ENCODE measurements at regions not wholly inside any gene's neighbourhood (a gene's known extent, or its start where the extent isn't known, plus 50 kb on each side); places are given as distances from the start of the nearest gene placed in this dataset.

DNA sequence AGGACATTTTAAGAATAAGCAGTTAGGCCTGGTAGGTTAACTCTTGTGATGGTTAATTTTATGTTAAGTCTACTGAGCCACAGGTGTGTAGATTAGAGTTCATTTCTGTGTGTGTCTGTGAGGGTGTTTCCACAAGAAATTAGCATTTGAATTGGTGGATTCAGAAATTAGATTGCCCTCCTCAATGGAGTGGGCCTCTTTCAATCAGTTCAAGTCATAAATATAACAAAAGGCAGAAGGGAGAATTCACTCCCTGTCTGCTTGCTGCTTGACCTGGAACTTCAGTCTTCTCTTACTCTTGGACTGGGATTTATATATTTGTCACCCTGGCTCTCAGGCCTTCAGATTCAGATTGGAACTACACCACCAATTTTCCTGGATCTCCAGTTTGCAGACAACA lies 55.3 kb upstream of the POM121L12 start:
- FAIRE-seq = no peak

DNA sequence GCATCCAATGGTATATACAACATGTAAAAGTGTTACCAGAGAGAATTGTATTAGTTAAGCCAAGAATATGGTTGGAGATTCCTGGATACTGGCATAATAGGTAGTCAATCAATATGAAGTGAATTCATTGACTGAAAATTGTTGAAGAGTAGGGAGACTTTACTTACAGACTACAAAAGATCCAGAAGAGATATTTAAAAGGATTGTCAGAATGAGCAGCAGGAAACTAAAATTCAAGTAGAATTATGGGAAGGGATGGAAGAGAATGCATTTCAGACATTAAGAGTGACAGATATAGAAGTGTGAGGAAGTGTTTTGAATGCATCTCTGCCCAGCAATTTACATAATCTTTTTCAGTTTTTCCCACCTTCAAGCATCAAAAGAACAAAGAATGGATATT lies 62.3 kb upstream of the POM121L12 start:
- FAIRE-seq = no peak

DNA sequence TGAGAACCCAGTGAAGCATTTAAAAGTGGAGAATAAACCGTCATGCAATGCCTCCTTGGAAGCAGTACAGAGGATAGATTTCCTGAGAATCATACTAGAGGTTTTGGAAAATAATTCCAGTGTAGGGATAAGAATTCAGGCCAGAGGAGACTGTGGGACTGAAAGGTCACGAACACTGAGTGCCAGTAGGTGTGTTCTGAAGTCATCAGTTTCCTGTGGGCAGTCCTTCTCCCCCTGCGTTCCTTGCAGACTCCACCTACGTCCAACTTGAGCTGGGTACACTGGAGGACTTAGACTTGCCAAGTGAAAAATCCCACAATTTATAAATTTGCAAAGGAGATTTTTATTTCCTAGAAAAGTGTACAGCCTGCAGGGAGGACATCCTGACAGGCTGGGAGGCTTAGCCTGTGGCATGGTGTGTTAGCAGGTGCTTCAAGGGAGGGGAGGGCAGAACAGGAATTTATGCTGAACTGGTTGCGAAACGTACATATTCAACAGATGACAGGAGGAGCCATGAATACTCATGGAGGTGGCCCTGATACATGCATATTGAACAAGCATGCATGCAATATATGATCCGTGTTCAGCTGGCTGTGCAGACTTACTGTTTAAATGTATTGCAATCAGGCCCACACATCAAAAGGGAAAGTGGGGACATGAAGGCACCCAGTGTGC lies 72.9 kb upstream of the POM121L12 start:
- no peak for FAIRE-seq

DNA sequence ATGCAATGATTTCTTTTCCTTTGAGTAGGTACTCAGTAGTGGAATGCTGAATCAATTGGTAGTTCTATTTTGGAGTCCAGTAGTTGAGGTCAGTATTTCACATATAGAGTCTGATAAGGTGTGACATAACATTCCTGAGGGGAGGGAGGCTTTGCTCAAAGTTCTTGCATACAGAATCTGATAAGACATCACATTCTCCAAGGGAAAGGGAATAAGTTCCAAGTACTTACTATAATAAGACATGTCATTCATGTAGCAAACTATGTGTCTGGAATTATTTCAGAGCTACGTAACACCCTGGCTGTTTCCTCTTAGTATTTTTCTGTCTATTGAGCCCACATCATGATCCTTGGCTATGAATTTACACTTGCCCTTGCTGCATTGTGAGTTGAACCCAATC lies 74.3 kb upstream of the POM121L12 start:
- FAIRE-seq = no peak

DNA sequence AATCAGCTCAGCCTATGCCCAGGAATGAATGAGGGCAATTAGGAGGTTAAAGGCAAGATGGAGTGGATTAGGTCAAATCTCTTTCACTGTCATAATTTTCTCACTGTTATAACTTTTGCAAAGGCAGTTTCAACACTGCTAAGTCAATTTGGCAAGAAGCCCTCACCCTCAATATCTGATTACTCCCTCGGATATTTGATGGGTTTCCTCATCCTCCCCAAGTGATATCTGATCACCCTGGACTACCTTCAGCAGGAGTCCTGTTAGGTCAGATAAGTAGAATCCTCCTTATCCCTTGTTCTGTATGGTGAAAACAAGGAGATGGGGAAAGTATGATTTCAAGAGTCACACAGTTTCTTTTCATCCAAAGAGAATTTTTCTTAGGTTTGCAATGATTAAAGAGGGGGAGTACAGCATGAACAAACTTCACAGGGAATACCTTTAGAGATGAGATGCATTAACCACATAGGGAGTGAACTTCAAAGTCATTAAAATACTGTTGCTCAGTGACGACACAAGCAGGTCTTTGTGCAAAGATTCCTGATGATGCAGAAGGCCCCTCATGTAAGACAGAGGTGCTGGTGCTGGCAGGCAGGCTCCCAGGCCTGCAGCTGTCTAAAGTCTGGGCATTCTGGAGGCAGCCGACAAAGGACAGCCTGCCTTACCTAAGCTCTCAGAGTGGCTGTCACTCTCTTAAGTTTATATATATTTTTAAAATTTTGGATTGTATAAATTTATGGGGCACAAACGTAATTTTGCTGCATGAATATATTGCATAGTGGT lies 75.4 kb upstream of the POM121L12 start:
- FAIRE-seq = no peak

DNA sequence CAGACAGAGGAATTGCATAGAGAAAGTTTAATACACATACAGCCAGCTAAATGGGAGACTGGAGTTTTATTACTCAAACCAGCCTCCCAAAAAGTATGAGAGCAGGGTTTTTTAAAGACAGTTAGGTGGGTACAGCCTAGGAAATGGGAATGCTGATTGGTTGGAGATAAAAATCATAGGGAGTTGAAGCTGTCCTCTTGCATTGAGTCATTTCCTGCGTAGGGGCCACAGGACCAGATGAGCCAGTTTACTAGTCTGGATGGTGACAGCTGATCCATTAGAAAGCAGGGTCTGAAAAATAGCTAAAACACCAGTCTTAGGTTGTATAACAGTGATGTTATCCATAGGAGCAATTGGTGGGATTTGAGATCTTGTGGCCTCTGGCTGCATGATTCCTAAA lies 76.1 kb upstream of the POM121L12 start:
- no peak for FAIRE-seq

DNA sequence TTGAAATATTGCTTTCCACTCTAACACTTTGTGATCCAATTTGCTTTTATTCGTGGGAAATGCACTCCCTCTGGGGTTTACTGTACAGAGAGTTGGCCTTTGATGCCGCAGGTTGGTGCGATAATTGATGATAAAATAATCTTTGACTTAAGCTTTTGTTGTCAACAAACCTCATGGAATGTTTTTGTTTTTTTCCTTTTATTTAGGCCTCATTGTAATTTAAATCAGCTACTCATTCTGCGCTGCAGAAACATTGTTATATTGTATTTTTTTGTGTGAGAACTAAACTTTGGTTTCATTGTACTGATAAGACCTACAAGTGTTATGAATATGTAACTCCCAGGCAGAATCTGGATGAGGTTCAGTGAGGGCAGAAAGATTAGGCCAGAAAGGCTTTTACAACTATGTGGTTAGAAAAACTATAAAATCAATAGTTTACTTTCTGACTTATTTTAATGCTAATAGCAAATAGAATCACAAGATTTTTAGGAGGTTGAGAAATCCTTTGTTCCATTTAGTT lies 76.8 kb upstream of the POM121L12 start:
- no peak for FAIRE-seq

DNA sequence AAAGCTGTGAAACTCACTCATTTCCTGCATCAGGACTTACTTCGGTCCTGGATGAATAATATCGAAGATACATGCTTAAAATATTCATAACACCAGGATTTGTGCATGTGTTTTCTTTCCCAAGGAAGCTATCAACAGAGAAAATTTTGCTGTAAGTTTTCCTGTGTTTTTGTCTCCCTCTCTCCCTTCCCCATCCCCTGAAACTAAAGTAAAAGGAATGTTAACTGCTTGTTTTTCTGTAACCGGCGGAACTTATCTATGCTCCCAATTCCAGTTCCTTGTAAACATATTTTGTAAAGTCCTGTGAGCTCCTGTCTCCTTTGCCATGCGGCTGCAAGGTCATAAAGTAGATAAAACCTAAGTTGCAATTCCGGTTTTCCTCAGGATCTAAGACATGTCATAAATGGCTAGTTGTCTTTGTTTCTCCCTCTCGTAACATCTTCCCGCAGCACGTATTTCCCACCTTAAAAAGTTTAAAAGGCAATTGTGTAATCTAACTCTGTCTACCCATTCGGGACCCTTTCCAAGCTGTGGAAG lies 79.0 kb upstream of the POM121L12 start:
- no peak for FAIRE-seq

DNA sequence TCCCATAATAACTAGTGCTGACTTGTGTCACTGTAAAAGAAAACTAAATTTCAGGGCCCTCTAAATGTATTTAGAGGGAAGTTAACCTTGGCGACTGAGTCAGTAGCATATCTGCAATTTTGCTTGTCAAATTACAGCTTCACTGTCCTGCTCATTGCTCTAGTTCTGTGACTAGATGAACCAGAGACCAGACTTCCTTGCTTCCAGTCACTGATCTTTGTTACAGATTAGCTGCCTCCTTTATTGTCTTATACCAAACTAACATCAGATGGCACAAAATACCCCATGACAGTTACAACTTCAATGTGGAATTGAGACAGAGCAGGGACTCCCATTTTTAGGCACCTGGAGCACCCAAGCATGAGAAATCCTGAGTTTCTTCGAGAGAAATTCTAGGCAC lies 79.9 kb upstream of the POM121L12 start:
- no peak for FAIRE-seq

DNA sequence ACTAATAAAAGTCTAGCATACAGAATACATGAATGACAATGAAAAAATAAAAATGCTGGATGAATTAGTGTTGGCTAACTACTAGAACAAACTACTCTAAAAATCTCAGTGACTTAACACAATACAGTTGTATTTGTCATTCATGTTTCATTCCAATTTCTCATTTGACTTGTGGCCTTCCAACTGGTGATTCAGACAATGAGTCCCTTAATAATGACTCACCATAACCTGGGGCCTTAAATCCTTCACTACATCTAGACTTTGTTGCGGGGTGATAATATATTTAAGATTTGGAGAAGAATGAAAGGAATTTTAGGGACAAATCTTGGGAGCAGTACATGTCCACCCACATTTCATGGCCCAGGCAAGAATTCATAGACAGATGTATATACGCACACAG lies 90.5 kb upstream of the POM121L12 start:
- FAIRE-seq = no peak

DNA sequence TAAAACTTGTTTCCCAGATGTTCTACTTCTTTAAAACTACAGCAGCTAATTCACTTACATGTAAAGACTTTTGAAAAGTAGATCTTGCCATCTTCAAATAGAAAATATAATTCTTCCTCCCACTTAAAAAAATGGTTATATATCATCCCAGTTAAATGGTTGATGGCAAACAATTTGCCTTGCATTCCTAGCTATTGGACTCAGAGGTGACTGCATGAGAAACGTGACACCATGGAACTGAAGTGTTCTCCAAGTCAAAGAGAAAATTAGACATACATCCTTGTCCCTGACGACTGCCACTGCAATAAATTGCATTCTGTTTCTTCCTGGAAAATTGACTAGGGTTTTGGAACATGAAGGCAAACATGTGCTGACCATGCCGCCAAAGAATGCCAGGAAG lies 95.0 kb upstream of the POM121L12 start:
- FAIRE-seq = no peak

DNA sequence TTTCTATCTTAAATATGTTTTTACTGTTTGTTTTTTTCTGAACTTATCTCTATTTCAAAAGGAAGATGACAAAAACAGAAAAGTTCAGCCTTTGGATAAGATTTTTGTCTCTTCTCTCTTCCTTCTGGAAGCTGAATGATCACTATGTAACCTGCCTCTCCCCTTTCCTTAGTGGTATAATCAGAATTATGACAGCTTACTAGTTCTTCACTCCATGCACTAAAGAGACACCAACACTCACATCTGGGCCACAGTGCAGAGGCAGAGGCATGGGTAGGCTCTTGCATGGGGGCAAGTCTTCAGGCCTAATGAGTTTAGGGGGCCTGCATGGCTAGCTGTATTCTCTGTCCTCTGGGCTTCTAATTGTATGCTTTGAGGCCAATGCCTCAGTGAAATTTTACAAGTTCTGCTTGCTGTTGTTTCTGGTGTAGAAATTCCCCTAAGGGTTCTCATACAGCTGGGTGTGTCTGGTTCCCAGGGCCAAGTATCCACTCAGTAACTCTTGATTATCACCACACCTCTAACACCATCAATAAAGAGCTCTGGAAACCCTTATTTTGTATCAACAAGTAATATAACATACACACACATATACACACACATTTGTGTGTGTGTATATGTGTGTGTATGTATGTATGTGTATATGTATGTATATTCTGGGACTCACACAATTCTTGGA lies 96.8 kb upstream of the POM121L12 start:
- FAIRE-seq = no peak

DNA sequence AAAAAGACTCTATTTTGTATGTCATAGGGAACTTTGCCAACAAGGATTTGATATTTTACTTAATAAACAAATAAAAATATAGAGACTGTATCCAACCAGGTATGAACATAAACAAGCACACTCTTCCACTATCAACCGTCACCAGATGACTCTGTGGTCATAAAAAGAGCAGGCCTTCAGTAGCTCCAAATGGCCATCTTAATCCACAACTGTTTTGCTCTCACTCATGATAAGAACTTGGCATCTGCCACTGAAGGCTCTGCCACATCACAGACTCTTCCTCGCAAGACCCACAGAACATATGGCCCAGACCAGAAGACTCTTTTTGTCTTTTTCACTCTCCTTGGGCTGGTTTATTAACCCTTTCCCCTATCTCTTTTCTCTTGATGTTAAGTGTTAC lies 98.7 kb upstream of the POM121L12 start:
- FAIRE-seq = no peak

DNA sequence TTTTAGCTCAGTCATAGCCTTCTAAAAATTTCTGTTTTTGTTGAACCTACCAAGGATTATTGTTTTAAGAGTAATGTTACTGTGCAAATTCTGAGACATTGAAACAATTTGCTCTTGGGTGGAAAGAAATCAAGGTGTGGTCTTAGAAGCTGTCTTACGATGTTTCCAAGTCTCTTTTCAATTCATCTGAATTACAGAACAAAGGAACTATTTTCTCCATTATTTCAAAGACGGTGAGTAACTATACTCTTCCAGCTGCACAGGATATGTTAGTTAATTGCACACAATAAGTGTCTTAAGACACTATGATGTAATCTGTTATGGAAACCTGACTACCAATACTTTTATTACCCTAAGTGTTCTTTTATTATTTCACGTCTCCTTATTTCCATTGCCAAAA lies 106.8 kb upstream of the POM121L12 start:
- no peak for FAIRE-seq

DNA sequence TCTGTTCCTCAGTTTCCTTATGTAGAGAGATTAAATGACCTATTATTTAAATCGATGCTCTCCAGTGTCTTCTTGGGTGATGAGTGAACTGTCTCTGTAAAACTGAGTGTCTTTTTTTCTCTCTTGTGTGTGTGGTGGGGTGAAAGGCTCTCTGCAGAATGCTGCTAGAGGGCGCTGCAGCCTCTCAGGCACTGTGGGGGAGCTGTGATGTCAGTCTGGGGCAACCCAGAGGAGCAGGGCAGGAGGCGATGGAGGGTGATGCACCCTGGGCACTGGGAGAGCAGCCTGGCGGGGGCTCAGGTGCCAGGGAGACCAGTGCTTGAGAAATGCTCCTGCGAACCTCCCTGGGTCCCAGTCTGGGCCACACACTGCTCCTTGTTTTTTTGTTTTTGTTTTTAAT lies 110.1 kb upstream of the POM121L12 start:
- no peak for FAIRE-seq

DNA sequence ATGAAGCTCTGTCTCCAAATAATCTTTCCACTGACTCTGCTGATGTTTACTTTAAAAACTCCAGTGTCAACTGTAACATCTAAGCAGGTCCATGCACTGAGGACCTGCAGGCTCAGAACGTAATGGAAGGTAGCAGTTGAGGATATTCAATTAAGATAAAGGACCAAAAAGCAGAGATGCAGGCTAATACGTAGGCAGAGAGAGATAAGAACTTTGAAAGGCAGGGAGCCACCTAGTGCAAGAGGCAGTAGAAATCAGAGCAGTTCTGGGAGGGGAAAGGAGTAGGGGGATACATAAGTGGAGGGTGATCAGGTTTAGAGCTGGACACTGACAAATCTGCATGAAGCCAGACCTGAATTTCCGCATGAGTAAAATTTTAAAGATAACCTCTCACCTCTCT lies 114.5 kb upstream of the POM121L12 start:
- FAIRE-seq = no peak

DNA sequence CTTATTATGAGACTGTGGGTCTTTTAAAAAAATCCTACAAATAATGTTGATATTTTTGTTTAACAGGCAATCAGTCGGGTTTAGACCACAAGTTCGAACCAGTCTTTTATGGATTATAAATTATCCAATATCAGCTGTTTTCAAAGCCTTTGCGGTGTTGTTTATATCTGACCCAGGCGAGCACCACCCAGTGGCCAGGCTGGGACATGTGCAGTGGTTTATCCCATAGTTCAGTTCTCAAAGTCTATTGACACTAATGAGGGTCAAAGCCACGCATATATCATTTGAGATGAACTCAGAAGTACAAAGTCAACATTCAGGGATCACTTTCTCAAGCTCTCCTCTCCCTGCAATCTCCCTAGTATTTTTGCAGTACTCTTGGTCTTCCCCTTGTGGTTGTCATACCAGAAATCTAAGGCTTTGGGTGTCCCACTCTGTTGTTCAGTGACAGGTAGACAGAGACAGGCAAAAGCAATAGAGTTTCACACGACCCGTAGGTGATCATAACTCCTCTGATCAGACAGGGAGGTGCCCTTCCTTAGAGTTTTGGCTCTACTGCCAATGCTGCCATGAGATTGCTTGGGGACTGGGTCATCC lies 117.4 kb upstream of the POM121L12 start:
- no peak for FAIRE-seq

DNA sequence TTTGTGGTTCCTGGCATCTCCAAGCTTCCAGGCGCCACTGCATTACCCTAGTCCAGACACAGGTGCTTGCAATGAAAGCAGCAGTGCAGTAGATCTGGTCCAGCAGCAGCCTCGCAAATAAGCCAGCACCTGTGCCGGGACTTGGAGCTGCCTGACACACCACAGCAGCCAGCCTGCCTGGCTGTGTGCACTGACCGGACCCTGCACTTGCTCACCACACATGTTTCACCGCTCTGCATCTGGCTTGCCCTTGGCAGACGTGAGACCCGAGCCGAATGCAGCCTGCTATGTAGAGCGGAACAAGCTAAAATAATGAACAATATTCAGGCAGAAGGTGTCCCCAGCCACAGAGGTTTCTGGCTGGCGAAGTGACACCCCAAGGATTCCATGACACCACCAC lies 123.6 kb upstream of the POM121L12 start:
- no peak for FAIRE-seq

DNA sequence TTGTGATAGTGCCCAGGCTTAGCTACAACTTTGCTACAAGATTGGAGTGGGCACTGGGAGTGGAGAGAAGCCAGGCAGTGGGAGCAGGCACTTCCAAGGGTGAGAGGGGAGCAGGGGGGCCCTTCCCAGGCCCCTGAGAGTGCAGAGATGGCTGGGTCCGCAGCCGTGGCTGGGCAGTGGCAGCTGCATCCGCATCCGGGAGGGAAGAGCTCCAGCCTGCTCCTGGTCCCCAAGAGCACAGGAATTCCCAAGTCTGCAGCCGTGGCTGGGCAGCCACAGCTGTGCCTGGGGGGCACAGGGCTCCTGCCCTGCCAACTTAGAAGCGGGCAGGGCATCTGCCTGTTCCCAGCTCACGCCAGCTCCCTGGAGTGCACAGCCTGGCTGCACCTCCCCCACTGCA lies 124.1 kb upstream of the POM121L12 start:
- no peak for FAIRE-seq

DNA sequence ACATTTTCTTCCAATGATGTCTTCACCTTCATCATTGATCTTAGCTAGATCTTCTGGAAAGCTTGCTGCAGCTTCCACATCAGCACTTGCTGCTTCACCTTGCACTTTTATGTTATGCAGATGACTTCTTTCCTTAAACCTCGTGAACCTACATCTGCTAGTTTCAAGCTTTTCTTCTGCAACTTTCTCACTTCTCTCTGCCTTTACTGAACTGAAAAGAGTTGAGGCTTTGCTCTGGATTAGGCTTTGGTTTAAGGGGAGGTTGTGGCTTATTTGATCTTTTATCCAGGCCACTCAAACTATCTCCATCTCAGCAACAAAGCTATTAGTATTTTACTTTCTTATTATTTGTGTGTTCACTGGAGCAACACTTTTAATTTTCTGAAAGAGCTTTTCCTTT lies 125.5 kb upstream of the POM121L12 start:
- no peak for FAIRE-seq

DNA sequence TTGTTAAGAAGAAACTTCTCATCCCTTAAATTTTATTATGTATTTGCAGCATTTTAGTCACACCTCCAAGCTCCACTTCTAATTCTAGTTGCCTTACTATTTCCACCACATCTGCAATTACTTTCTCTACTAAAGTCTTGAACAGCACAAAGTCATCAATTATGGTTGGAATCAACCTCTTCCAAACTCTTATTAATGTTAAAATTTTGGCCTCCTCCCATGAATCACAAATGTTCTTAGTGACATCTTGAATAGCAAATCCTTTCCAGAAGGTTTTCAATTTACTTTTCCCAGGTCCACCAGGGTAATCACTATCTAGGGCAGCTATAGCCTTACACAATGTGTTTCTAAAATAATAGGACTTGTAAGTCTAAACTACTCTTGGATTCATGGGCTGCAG lies 126.3 kb upstream of the POM121L12 start:
- no peak for FAIRE-seq

DNA sequence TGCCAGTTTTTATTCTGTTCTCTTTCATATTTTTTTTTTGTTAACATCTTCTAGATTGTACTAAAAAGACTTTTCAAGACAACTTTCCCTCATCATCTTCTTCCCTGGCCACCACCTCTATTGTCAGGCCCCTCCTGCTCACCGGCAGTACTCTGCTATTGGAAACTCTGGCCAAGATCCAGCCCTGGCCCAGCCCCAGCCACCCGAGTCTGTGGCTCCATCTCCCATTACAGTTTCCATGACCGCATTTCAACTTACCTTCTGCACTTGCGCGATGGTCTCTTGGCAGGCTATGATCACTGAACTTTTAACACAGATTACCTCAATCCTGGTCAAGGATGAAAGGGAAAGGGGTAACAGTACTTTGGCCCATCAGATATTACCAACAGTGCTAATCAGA lies 137.7 kb upstream of the POM121L12 start:
- FAIRE-seq = no peak

DNA sequence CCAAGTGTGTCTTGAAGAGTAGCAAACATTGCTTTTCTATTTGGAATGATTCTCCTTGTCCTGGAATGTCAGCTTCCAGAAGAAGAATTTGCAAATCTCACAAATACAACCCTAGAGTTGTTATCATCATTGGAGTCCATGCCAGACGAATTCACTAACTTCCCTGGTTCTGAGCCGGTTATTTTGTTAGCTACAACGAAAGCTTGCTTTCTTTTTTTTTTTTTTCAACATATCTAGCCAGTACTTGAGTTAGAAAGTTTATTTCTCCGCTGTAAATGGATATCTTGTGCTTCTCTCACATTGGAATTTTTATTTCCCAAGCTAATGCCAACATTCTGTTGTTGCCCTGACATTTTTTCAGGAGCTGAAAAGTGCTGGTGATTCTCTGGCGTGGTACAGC lies 138.1 kb upstream of the POM121L12 start:
- FAIRE-seq = no peak

All from A204.1 (cell line).